H9 (cell line): ENCODE measurements at regions not wholly inside any gene's neighbourhood (a gene's known extent, or its start where the extent isn't known, plus 50 kb on each side); places are given as distances from the start of the nearest gene placed in this dataset.

Experiments used
- DNase-seq: peaks from one replicate; pipeline ENCODE4 v3.0.0-alpha.2; 2017
- H2AFZ ChIP-seq: one replicate; pipeline ENCODE4 v1.6.1; 2013; ENCODE audit warnings: mild to moderate bottlenecking, low read length, control low read depth, moderate library complexity
- H2AK5ac ChIP-seq: 2 replicates; pipeline ENCODE4 v1.6.1; 2013; ENCODE audit warnings: low read length, control low read depth, mixed read lengths; ENCODE audit not compliant: insufficient read length
- H2BK120ac ChIP-seq: one replicate; pipeline ENCODE4 v1.6.1; 2013; ENCODE audit warnings: low read depth, mild to moderate bottlenecking, low read length, control low read depth, inconsistent platforms; ENCODE audit not compliant: poor library complexity, severe bottlenecking
- H2BK12ac ChIP-seq: 2 replicates; pipeline ENCODE4 v1.6.1; 2013; ENCODE audit warnings: low read length, control low read depth, mixed read lengths, low read depth; ENCODE audit not compliant: insufficient read length
- H2BK15ac ChIP-seq: 2 replicates; pipeline ENCODE4 v1.6.1; 2013; ENCODE audit warnings: low read depth, low read length, control low read depth
- H2BK20ac ChIP-seq: one replicate; pipeline ENCODE4 v1.6.1; 2013; ENCODE audit warnings: low read depth, mild to moderate bottlenecking, low read length, control low read depth, inconsistent platforms; ENCODE audit not compliant: poor library complexity, severe bottlenecking
- H2BK5ac ChIP-seq: 2 replicates; pipeline ENCODE4 v1.6.1; 2013; ENCODE audit warnings: low read length, control low read depth, mixed read lengths; ENCODE audit not compliant: insufficient read length
- H3K14ac ChIP-seq: 2 replicates; pipeline ENCODE4 v1.6.1; 2013; ENCODE audit warnings: low read length, control low read depth; ENCODE audit not compliant: insufficient read depth
- H3K18ac ChIP-seq: 2 replicates; pipeline ENCODE4 v1.6.1; 2013; ENCODE audit warnings: low read depth, mild to moderate bottlenecking, mixed read lengths, low read length, control low read depth; ENCODE audit not compliant: insufficient read length
- H3K23ac ChIP-seq: 2 replicates; pipeline ENCODE4 v1.6.1; 2013; ENCODE audit warnings: low read length, control low read depth, mixed read lengths, low read depth; ENCODE audit not compliant: insufficient read length
- H3K23me2 ChIP-seq: 2 replicates; pipeline ENCODE4 v1.6.1; 2013; ENCODE audit warnings: low read depth, mild to moderate bottlenecking, mixed read lengths, low read length, control low read depth; ENCODE audit not compliant: insufficient read length, poor library complexity, severe bottlenecking
- H3K27ac ChIP-seq: 2 replicates; pipeline ENCODE4 v1.5.1; 2013; ENCODE audit warnings: low read length, control low read depth, mixed read lengths, low read depth; ENCODE audit not compliant: insufficient read length
- H3K27me3 ChIP-seq: 2 replicates; pipeline ENCODE4 v1.6.1; 2013; ENCODE audit warnings: low read length, control low read depth, inconsistent platforms; ENCODE audit not compliant: insufficient read depth
- H3K4ac ChIP-seq: 2 replicates; pipeline ENCODE4 v1.6.1; 2013; ENCODE audit warnings: low read depth, mild to moderate bottlenecking, control low read depth, inconsistent platforms, low read length, moderate library complexity
- H3K4me1 ChIP-seq: 2 replicates; pipeline ENCODE4 v1.6.1; 2013; ENCODE audit warnings: low read length, control low read depth, inconsistent platforms; ENCODE audit not compliant: insufficient read depth
- H3K4me2 ChIP-seq: 2 replicates; pipeline ENCODE4 v1.6.1; 2013; ENCODE audit warnings: low read length, control low read depth, mixed read lengths; ENCODE audit not compliant: insufficient read length, insufficient read depth
- H3K56ac ChIP-seq: 2 replicates; pipeline ENCODE4 v1.6.1; 2013; ENCODE audit warnings: low read depth, mild to moderate bottlenecking, mixed read lengths, low read length, control low read depth; ENCODE audit not compliant: insufficient read length
- H3K79me1 ChIP-seq: 2 replicates; pipeline ENCODE4 v1.6.1; 2013; ENCODE audit warnings: low read depth, mild to moderate bottlenecking, moderate library complexity, low read length, control low read depth, inconsistent platforms; ENCODE audit not compliant: insufficient read depth, poor library complexity, severe bottlenecking
- H3K79me2 ChIP-seq: 2 replicates; pipeline ENCODE4 v1.6.1; 2013; ENCODE audit warnings: low read length, control low read depth, inconsistent platforms; ENCODE audit not compliant: insufficient read depth
- H3K9ac ChIP-seq: 2 replicates; pipeline ENCODE4 v1.6.1; 2013; ENCODE audit warnings: low read length, control low read depth, mixed read lengths; ENCODE audit not compliant: insufficient read length; ENCODE audit errors: extremely low read depth
- H3K9me3 ChIP-seq: one replicate; pipeline ENCODE4 v1.6.1; 2013; ENCODE audit warnings: low read depth, low read length, inconsistent platforms; ENCODE audit not compliant: control insufficient read depth
- H3T11ph ChIP-seq: one replicate; pipeline ENCODE4 v1.6.1; 2013; ENCODE audit warnings: mild to moderate bottlenecking, low read length, control low read depth, inconsistent platforms
- H4K20me1 ChIP-seq: one replicate; pipeline ENCODE4 v1.6.1; 2013; ENCODE audit not compliant: control insufficient read depth, insufficient read length, insufficient read depth
- H4K5ac ChIP-seq: 2 replicates; pipeline ENCODE4 v1.6.1; 2013; ENCODE audit warnings: low read depth, mild to moderate bottlenecking, mixed read lengths, low read length, control low read depth; ENCODE audit not compliant: insufficient read length
- H4K8ac ChIP-seq: replicated peaks from 2 replicates; pipeline ENCODE4 v1.6.1; 2013; ENCODE audit warnings: low read length, control low read depth, mixed read lengths, low read depth; ENCODE audit not compliant: insufficient read length
- H4K91ac ChIP-seq: 2 replicates; pipeline ENCODE4 v1.6.1; 2013; ENCODE audit warnings: low read depth, mild to moderate bottlenecking, moderate library complexity, mixed read lengths, low read length, control low read depth; ENCODE audit not compliant: insufficient read length
- H3K27ac Mint-ChIP-seq, 3 experiments: 2 replicates in 2 of 3; 3 replicates in 1 of 3; pipeline ENCODE4 v1.8.0; 2020 to 2021; ENCODE audit warnings: mixed read lengths in 3 of 3, mild to moderate bottlenecking in 1 of 3, moderate library complexity in 1 of 3
- H3K27me3 Mint-ChIP-seq: 2 replicates; pipeline ENCODE4 v1.8.0; 2021; ENCODE audit warnings: low read depth, mild to moderate bottlenecking, moderate library complexity, mixed read lengths
- H3K36me3 Mint-ChIP-seq, 3 experiments: 2 replicates in 2 of 3; 3 replicates in 1 of 3; pipeline ENCODE4 v1.8.0; 2020 to 2021; ENCODE audit warnings: low read depth in 3 of 3, mixed read lengths in 3 of 3; ENCODE audit not compliant: insufficient read depth in 1 of 3
- H3K4me1 Mint-ChIP-seq, 2 experiments: 2 replicates each; pipeline ENCODE4 v1.8.0; 2020; ENCODE audit warnings: mixed read lengths in 2 of 2
- H3K4me3 Mint-ChIP-seq, 2 experiments: 2 replicates in 1 of 2; 3 replicates in 1 of 2; pipeline ENCODE4 v1.8.0; 2020 to 2021; ENCODE audit warnings: mild to moderate bottlenecking in 2 of 2, mixed read lengths in 2 of 2, moderate library complexity in 1 of 2
- H3K9me3 Mint-ChIP-seq, 2 experiments: 2 replicates in 1 of 2; 3 replicates in 1 of 2; pipeline ENCODE4 v1.8.0; 2020; ENCODE audit warnings: mild to moderate bottlenecking in 2 of 2, mixed read lengths in 2 of 2, moderate library complexity in 1 of 2
- CTCF ChIP-seq: fragments of 200-600 bp; sonication (generic); conservative IDR thresholded peaks from 3 replicates; pipeline ENCODE4 v1.8.0; 2021; ENCODE audit warnings: antibody characterized with exemption, mild to moderate bottlenecking
- WGBS: extraction: QIAGEN DNeasy Blood & Tissue Kit; methylation state at CpG from one replicate; pipeline ENCODE4 v1.1.7; 2013; ENCODE audit warnings: missing lambda C conversion rate, low lambda C conversion rate, mixed read lengths; ENCODE audit not compliant: insufficient read length; ENCODE audit errors: extremely low coverage; 5-methylcytosine and 5-hydroxymethylcytosine counted together

GRCh38 chr2:122168799-122169198, 413.3 kb downstream of the TSN start:
- Histone ChIP-seq H2BK120ac (no peak overlapping the region), H3K27me3 (no peaks in the 10 kb centered on the region), H3K79me1 (no peaks in the 10 kb centered on the region), H3K79me2 (no peaks in the 10 kb centered on the region), H4K91ac (no peak overlapping the region), H2BK5ac (no peak overlapping the region), H3K23ac (no peak overlapping the region), H2BK15ac (no peak overlapping the region), H3K9ac (no peak overlapping the region), H4K8ac (no peak overlapping the region), H3K56ac (no peak overlapping the region), H3K9me3 (no peaks in the 10 kb centered on the region), H2AFZ (no peak overlapping the region), H3K18ac (no peak overlapping the region), H3K14ac (no peak overlapping the region), H3K27ac (no peak overlapping the region), H3K4me2 (no peak overlapping the region), H2AK5ac (no peak overlapping the region), H2BK12ac (no peak overlapping the region), H3K4ac (no peak overlapping the region), H4K5ac (no peak overlapping the region), H3K23me2 (no peaks in the 10 kb centered on the region), H4K20me1 (no peaks in the 10 kb centered on the region), H3T11ph (no peak overlapping the region), H3K4me1 (no peaks in the 10 kb centered on the region), H2BK20ac (no peak overlapping the region)
- peak; percentile 62 for TF ChIP-seq CTCF
- no CpG with 5 or more reads among the region's 3 CpGs for WGBS
- Mint-ChIP-seq H3K4me3 (no peak overlapping the region), H3K9me3 (no peaks in the 10 kb centered on the region), H3K4me1 (no peaks in the 10 kb centered on the region), H3K27ac (no peak overlapping the region; a peak in 1 of 7 replicates), H3K27me3 (no peaks in the 10 kb centered on the region), H3K36me3 (no peaks in the 10 kb centered on the region)
- DNase-seq, result peak; percentile 66
